Activated T-cell treated with anti-CD3 and anti-CD28 coated beads, Interleukin-2, amount 50 U/mL, for 48 hours (primary cell): ENCODE measurements at regions not wholly inside any gene's neighbourhood (a gene's known extent, or its start where the extent isn't known, plus 50 kb on each side); places are given as distances from the start of the nearest gene placed in this dataset.

Experiments used
- DNase-seq, 2 experiments: peaks; one replicate each; pipeline ENCODE4 v3.0.0-alpha.2; 2020

DNA sequence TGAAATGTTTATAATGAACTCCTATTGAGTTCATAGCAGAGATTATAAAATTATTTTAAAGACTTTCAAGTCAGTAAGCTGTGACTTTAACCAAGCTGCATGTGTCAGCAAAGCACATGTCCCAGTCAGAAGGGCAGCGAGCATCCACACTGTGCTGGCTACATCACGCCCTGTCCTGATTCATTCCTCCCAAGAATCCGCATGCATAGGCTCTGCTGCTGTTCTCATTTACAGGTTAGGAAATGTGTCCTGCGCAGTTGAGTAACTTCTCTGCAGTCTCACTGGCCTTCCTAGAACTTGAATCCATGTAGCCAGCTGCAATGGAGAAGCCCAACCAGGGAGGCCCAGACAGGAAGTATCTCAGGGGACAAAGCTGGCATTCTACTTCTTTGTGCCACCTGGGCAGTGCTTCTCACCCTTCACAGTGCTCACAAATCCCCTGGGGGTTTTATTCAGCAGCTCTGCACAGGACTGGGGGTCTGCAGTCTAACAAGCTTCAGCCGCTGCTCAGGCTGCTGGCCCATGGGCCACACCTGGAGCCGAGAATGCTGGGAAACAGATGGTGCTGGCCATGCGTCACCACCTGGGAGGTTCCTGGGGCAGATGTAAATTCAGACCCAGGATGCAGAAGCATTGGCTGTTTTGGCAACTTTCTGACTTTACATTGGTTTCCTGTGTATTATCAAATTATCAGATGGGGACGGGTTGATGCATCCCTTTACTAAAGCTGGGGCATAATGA, 192.8 kb upstream of the GDF10 start:
- no peak for DNase-seq

DNA sequence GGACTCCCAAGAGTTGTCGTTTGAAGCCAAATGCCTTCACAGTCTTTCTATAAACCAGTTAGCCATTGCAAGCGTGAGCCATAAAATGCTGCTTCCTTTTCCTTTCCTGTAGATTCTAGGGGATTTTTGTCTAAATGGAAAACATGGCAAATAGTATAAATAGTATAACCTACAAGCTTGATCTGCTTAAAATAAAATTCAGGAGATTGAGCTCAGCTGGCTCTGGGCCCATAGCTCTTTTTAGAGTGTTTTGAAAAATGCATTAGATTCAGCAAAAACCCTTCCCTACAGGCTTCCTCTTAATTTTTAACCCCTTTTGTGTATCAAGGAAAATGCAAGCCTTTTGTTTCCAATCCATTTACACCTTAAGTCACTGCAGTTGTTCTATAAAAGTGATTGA, 190.1 kb upstream of the GDF10 start:
- no peak for DNase-seq

DNA sequence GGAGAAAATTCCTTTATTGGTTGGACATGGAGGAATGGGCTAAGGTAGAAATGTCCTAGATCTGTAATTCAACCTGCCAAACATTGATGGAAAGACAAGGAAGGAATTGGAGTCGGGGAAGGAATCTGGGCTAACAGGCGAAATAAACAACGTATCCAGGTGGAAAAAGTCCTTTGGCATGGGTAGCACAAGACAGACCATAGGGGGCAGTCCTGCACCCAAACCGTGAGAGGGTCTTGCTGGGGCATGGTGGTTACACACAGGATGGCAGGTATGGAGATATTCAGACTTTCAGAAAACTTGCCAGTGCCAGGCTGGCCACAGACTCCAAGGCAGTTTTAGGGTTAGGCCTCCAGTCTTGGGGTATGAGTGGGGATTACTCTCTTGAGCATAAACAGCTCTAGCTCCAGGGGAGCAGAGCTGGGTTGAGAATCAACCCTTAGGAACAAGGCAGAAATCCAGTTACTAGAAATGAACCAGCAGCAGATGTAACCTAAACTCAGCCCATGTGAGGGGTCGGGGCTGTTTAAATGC, 188.6 kb upstream of the GDF10 start:
- no peak for DNase-seq

DNA sequence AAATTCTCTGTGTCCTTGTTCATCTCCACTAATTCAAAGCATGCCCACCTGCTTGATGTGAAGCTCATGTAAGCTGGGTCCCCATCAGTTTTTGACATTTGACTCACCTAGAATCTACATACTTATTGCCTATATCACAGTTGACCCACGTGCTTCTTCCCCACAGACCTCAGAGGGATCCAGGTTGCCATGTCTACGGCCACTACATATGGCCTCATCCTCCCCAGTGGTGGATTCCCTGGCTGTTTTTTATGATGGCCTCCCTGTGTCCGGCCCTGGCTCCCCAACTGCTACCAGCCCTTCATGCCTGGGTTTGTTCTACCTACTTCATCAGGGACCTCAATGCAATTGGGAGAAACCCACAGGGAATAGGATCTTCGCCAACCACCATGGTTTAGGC, 187.4 kb upstream of the GDF10 start:
- DNase-seq, result no peak

DNA sequence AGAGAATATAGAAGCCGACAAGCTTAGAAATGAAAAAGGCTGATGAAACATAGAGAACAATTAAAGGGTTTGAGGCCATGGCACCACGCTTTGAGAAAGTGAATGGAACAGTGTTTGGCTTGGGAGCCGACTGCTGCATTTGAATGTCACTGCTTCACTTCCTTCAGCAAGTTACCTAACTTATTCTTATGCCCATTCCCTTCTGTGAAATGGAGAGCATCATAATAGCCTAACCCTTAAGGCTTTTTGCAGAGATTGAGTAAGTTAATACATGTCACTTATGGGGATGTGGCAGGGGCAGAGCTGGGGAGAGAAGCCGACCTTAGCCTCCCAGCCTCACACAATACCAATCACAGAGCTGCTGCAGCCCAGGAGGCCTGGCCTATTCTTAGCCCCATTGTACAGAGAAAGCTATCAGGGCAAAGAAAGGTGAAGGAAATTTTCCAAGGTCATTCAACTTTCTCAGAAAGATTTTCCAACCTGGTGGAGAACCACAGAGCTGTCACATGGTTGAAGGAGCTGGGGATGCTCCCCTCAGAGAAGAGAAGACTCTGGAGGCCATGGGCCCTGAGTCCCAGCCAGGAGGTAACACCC, 186.0 kb upstream of the GDF10 start:
- no peak for DNase-seq

DNA sequence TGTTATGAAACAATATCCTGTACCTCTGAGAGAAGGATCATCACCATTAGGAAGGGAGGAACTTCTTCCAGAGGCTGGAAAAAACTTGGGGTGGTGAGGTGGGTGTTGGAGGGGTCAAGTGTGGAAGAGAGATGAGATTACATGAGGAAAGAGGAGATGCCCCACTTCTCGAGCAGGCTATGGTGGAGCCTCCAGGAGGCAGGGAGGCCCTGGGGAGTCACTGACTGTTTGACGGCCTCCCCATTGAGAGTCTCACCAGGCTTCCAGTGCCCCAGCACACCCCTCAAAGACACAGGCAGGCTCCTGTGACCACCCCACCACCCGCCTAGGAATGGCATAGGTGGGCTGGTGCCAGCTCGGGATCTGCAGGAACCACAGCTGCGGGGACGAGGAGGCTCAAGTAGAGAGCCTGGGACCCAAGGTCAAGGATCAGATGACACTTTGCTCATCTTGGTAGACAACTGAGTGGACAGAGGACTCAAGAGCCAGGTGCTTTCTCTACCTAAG, 185.3 kb upstream of the GDF10 start:
- DNase-seq, result no peak

DNA sequence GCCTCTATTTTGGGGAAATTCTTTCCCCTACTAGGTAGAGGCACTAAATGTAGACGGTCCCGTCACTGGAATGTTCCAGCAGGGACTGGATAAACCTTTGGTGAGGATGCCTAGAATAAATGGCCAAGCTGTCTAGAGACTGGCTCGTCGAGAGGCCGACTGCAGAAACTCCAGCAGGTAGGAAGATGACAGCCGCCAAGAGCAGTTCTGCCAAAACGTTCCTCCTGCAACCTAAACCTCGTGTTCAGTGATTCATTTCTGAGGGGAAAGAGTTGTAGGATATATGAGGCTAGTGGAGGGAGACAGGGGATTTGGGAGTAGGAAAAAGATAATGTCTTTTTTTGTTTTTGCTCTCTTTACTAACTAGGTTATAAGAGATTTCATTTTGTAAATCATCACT, 184.7 kb upstream of the GDF10 start:
- DNase-seq, result no peak

DNA sequence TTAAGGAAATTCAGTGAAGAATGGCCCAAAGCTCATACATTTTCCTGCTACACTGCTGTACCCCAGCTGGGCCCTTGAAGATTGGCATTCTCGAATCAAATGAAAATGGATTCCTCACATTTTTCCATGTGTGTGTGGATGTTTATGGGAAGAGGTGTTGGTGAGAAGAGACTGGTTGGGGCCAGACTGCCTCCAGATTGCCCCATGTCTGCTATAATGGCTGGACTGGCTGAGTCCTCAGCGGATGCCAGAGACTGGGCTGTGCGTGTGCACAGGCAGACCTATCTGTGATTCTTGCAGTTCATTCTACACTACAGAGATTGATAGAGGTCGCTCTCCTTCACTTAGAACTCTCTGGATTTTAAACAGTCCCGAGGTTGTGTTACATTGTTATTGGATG, 183.6 kb upstream of the GDF10 start:
- DNase-seq, result no peak

DNA sequence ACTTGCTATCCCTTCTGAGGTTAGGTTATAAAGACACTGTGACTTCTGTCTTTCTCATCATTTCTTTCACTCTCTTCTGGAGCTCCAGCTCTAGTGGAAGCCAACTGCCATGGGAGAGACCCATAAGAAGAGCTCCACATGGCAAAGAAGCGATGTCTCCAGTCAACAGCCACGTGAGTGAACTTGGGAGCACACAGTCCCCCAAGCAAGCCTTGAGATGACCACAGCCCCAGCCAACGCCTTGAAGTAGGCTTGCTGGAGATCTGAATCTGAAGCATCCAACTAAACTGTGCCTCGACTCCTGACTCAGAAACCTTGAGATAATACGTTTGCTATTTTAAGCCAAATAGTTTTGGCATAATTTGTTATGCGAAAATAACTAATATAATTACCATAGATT, 181.7 kb upstream of the GDF10 start:
- no peak for DNase-seq

DNA sequence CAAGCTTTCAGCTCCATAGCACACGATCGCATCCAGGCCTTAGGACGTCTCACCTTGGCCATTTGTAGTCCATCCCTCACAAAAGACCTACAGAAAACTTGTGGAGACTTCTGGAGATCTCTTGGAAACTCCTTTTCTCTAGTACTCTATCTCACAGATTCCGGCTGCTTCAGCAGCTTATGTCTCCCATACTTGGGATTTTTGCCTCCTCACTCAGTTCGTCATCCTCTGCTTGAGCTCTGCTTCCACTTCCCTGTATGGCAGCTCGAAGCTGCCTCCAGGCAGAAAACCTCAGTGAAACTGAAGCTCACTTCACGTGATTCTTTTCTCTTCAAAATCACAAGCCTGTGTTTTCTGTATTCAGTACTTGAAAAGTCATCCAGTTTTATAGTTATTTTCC, 178.7 kb upstream of the GDF10 start:
- no peak for DNase-seq

DNA sequence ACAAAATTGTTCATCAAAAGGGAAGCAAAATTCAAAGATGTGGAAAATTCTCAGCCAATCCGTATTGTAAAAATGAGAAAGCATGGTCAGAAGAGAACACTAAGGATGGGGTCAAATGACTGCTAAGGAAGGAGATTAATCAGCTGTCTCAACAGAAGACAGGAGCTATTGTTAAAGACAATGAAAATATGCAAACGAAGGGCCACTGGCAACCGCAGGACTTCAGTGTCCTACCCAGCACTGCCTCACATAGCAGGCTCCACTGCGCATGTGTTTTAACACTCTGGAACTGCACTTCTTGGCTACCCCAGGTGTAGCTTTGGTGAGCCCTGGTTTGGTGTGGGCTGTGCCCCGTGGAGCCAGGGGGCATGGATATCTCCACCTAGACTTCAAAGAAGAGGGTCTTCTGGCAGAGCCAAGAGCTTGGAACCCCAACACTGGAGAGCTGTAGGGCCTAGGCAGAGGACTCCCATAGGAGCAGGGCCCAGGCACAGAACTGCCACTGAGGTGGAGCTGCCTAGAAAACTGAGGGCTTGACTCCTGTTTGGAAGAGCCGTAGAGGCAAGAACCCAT, 176.2 kb upstream of the GDF10 start:
- no peak for DNase-seq

DNA sequence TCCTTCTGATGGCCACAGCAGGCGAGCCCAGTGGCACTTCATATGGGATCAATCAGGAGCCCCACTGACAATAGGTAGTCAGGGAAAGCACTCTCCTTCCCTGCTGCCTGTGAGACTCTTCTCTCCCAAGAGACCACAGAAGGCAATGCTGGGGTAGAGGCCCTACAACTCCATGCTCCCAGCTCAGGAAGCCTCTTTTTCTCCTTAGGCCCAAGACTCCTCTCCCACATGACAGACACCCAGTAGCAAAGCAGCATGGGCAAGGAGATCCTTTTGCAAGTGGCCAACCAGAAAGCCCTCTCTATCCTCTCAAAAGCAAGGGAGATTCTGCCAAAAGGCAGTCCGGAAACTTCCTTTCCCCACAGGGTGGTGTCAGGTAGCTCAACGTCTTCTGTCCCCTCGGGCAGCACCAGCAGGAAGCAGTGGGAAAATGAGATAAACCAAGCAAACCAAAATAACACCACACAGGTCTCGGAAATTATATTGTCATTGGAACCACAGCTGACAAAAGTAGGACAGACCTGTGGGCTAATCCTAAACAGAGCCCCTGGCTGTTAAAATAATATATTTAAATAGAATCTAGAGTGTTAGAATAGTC, 172.7 kb upstream of the GDF10 start:
- no peak for DNase-seq

DNA sequence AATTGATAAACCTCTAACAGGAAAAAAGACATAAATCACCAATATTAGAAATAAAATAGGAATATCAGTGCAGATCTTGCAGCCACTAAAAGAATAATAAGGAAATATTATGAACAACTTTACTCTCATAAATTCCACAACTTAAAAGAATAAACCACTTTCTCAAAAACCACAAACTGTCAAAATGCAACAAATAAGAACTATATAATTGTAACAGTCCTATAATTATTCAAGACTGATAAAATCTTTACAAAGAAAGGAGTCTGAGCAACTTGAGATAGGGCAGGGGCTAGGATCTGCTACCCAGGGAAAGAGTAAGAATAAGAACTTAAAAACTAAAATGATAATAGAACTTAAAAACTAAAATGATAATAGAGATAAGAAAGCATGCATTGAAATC, 169.5 kb upstream of the GDF10 start:
- DNase-seq, result no peak

DNA sequence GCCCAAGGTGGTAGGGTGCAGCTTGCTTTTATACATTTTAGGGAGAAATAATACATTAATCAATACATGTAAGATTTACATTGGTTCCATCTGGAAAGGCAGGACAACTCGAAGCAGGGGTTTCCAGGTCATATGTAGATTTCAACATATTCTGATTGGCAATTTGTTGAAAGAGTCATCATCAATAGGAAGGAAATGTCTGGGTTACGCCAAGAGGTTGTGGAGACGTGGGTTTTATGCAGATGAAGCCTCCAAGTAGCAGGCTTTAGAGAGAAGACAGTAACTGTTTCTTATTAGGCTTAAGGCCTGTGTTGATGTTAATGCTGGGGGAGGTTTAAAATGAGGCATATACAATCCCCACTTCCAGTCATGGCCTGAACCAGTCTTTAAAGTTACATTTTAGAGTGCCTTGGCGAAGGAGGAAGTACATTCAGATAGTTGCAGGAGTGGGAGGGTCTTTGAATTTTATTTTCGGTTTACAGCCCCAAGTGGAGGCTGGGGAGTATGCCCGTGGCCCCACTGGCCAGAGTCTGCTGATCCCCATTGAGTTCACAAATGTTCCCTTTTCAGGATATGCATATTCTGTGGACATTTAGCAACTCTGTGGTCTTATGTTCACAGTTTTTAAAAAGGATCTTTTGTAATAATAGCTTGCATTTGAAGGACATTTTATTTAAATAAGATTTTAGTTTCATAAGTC, 166.0 kb upstream of the GDF10 start:
- no peak for DNase-seq

DNA sequence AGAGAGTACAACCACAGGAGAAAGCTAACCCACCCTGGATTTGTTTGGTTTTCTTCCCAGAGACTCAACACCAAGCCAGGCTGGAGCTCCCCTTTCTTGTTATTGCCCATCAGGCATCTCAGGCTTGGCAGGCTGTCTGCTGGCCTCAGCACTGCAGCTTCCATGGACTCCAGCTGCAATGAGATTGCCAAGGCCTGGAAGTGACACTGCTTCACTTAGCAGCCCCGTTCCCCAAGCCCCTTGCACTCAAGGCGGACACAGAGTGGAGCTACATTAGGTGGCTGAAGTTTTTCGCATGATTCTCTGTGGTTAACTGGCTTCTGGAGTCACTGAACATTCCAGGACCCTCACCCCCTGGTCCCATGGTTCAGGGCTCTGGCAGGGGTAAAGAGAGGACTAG, 163.1 kb upstream of the GDF10 start:
- DNase-seq, result no peak

DNA sequence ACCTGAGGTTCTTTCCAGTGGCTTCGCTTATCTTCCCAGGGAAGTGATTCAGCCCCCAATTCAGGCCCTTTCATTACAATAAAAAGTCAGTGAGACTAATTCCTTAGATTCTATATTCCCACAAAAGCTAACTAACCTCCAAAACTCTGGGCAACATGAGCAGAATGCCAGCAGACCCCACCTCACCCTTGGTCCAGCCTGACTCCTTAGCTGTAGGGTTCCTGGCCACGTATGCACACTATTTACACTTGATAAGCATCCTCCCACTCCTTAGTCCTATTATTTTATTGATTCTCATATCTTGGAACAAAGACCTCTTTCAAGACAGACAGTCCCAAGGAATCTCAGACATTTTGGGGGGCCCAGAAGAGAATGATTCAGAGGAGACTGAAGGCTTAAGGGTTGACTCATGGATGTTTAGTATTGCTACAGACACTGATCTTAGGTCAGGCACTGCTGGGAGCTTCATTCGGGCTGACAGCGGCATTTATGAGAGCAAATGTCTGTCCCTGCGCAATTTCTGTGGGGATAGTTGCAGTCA, 162.6 kb upstream of the GDF10 start:
- DNase-seq, result no peak

DNA sequence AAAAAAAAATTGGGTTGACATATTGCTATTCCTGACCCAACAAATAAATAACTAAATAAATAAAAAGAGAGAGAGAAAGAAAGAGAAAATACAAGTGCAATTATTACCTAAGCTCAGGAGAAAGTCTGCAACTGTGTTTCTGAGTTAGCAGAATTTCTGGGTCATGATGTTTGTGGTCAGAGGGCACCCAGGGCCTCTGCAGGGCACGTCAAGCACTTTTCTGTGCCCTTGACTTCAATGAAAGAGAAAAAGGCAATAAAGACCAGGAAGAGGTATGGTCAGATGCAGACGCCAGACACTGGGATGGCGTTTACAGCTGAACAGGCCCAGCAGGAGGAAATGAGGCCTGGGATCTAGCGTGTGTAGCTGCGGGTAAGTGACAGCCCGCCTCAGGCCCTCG, 160.9 kb upstream of the GDF10 start:
- DNase-seq, result no peak

DNA sequence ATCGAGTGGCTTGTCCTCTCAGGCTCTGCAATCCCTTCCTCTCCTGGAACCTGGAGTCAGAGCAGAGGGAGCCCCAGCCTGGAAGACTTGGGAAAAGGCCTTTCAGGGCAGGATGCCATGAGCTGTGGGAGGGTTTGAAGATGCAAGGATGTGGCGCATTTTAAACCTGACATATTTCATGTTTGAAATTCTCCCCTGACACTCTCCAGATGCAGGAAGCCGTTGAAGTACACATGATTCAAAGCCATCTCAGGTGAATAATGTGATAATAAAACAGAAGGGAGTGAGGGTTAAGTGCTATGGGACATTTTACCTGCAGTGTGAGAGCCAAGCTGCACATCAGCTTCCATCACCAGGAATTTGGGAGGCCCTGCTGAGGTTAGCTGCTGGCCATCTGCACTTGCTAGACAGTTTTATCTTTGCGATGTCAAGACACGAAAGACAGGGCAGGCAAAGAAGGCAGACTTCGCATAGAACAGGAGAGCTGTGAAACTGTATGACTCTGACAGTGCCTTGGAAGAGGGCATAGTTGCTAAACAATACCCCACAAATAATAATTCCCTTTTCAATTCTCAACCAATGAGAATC, 159.1 kb upstream of the GDF10 start:
- no peak for DNase-seq

DNA sequence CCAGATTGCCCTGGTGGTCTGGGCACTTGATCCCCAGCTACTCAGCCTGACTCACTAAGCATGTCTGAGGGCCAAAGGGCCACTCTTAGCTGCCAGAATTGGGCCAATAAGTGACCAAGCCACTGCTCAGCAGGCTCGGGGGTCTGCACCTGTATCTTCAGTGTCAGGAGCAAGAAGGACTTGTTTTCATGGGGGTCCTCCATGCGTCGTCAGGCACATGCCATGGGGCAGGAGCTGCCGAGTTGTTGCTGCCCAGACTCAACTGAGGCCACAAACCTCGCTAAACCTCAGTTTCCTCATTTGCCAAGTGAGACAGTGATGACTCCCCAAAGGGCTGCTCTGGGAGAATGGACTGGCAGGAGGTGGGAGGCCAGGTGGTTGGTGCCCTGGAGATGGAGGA, 158.6 kb upstream of the GDF10 start:
- DNase-seq, result no peak

DNA sequence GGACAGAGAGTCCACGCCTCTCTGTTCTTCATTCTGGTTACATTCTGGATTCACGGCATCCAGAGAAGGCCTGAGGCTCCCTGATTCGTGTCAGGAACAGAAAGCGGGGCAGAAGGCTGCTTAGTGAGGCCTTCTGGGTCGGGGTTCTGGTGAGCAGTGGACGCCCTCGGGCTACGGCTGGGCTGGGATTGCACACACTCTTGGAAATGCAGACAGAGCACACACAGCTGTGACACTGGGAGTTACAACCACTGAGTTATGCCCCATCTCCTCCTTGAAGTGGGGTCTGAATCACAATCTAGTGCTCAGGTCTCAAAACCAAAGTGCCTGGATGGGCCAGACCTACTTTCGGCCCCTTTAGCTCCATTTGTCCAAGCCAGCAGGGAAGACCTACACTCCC, 156.9 kb upstream of the GDF10 start:
- no peak for DNase-seq

DNA sequence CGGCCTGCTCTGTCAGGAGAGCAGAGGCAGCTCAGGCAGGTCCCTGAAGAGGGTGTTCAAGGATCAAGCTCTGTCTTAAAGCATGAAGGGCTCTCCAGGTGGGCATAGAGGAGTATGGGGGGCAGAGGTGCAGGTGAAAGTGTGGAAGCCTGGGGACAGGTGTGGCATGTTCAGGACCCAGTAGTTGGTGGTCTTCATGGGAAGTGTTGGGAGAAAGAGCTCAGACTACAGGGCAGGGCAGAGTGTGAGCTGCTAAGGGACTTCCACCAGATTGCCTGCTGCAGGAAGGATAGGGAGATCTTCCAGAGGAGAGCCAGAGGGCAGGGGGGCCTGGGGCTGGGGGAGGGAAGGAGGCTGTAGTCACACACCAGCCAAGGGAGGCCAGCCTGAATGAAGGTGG, 156.5 kb upstream of the GDF10 start:
- no peak for DNase-seq

DNA sequence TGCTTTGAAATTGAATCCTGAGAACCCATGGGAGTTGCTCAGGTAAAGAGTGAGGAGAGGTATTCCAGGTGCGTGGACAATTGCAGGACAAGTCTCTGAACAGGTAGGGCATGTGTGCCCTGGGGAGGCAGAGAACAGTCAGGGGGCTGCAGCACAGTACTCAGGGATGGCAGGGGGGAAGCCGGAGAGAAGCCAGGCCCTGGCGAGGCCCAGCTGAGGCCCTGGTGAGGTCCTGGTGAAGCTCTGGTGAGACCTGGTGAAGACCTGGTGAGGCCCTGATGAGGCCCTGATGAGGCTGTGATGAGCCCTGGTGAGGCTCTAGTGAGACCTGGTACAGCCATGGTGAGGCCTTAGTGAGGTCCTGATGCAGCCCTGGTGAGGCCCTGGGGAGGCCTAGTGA, 155.5 kb upstream of the GDF10 start:
- DNase-seq, result no peak
